ENCODE measurements at regions not wholly inside any gene's neighbourhood (a gene's known extent, or its start where the extent isn't known, plus 50 kb on each side); places are given as distances from the start of the nearest gene placed in this dataset.
"Not testable (repeated sequence)": the region's sequence is repeated elsewhere in the genome, so short reads cannot be mapped to it uniquely, and the experiment has no call there.

- no peak for DNase-seq (ENCODE audit: low read depth)
These were observed 109.2 kb downstream of the BASP1 start for GRCh38 chr5:17326600-17327037.

GRCh38 chr5:17327048-17327625 is 109.7 kb downstream of the BASP1 start:
- DNase-seq (ENCODE audit: low read depth), result no peak

- no peak for DNase-seq (ENCODE audit: low read depth)
These were observed 112.1 kb downstream of the BASP1 start for GRCh38 chr5:17329571-17329970.

- no peak for DNase-seq (ENCODE audit: low read depth)
These were observed 113.0 kb downstream of the BASP1 start for GRCh38 chr5:17330386-17330785.

GRCh38 chr5:17331651-17332050 is 114.2 kb downstream of the BASP1 start:
- no peak for DNase-seq (ENCODE audit: low read depth)

- no peak for DNase-seq (ENCODE audit: low read depth)
These were observed 116.3 kb downstream of the BASP1 start for GRCh38 chr5:17333755-17334154.

GRCh38 chr5:17336054-17336453 is 118.6 kb downstream of the BASP1 start:
- no peak for DNase-seq (ENCODE audit: low read depth)

- DNase-seq (ENCODE audit: low read depth), result not testable (repeated sequence)
These were observed 119.3 kb downstream of the BASP1 start for GRCh38 chr5:17336723-17337122.

- no peak for DNase-seq (ENCODE audit: low read depth)
These were observed 122.4 kb downstream of the BASP1 start for GRCh38 chr5:17339841-17340240.

GRCh38 chr5:17340379-17340778 is 122.9 kb downstream of the BASP1 start:
- no peak for DNase-seq (ENCODE audit: low read depth)

GRCh38 chr5:17340819-17341218 is 123.4 kb downstream of the BASP1 start:
- no peak for DNase-seq (ENCODE audit: low read depth)

- peak; percentile 83 for DNase-seq (ENCODE audit: low read depth)
These were observed 126.2 kb downstream of the BASP1 start for GRCh38 chr5:17343675-17344074.

GRCh38 chr5:17346811-17347210 is 129.4 kb downstream of the BASP1 start:
- no peak for DNase-seq (ENCODE audit: low read depth)

GRCh38 chr5:17352223-17352622 is 134.8 kb downstream of the BASP1 start:
- no peak for DNase-seq (ENCODE audit: low read depth)

- no peak for DNase-seq (ENCODE audit: low read depth)
These were observed 136.8 kb downstream of the BASP1 start for GRCh38 chr5:17354265-17354664.

GRCh38 chr5:17355586-17356346 is 138.3 kb downstream of the BASP1 start:
- DNase-seq (ENCODE audit: low read depth), result peak; percentile 90

- DNase-seq (ENCODE audit: low read depth), result no peak
These were observed 139.1 kb downstream of the BASP1 start for GRCh38 chr5:17356551-17356950.

GRCh38 chr5:17357504-17357903 is 140.1 kb downstream of the BASP1 start:
- no peak for DNase-seq (ENCODE audit: low read depth)

- DNase-seq (ENCODE audit: low read depth), result no peak
These were observed 140.0 kb upstream of the TAF11L2 start for GRCh38 chr5:17358031-17358430.

GRCh38 chr5:17359451-17360011 is 138.5 kb upstream of the TAF11L2 start:
- peak; percentile 96 for DNase-seq (ENCODE audit: low read depth)

GRCh38 chr5:17360879-17361278 is 137.2 kb upstream of the TAF11L2 start:
- DNase-seq (ENCODE audit: low read depth), result no peak

- DNase-seq (ENCODE audit: low read depth), result no peak
These were observed 136.7 kb upstream of the TAF11L2 start for GRCh38 chr5:17361331-17361730.

GRCh38 chr5:17364987-17365810 is 132.8 kb upstream of the TAF11L2 start:
- DNase-seq (ENCODE audit: low read depth), result no peak

Data from stromal cell of bone marrow (primary cell).